HG03097 (cell line): ENCODE measurements at regions not wholly inside any gene's neighbourhood (a gene's known extent, or its start where the extent isn't known, plus 50 kb on each side); places are given as distances from the start of the nearest gene placed in this dataset.
"Not testable (repeated sequence)": the region's sequence is repeated elsewhere in the genome, so short reads cannot be mapped to it uniquely, and the experiment has no call there.

Experiments used
- ATAC-seq: cut with Tn5 transposase; IDR thresholded peaks from one replicate; pipeline ENCODE4 v1.9.1; 2021; ENCODE audit not compliant: unreplicated experiment, low FRiP score

GRCh38 chr6:101108286-101108685 lies 227.2 kb upstream of the ASCC3 start:
- no peak for ATAC-seq

DNA sequence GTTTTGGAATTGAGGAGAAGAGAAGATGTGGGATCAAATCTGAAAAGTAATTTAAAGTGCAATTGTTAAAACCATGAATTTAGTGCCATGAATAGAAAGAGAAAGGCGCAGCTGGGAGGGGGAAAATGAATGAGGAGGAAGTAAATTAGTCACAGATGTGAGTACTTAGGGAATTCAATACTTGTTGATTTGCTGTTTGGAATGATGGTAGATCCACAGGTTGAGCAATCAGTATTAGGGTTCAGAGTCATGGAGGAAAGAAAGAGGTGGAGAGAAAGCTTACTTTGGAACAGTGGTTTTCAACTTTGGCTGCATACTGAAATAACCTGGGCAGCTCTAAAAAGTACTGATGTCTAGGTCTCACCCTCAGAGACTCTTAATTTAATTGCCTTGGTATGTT lies 229.7 kb upstream of the ASCC3 start:
- no peak for ATAC-seq

DNA sequence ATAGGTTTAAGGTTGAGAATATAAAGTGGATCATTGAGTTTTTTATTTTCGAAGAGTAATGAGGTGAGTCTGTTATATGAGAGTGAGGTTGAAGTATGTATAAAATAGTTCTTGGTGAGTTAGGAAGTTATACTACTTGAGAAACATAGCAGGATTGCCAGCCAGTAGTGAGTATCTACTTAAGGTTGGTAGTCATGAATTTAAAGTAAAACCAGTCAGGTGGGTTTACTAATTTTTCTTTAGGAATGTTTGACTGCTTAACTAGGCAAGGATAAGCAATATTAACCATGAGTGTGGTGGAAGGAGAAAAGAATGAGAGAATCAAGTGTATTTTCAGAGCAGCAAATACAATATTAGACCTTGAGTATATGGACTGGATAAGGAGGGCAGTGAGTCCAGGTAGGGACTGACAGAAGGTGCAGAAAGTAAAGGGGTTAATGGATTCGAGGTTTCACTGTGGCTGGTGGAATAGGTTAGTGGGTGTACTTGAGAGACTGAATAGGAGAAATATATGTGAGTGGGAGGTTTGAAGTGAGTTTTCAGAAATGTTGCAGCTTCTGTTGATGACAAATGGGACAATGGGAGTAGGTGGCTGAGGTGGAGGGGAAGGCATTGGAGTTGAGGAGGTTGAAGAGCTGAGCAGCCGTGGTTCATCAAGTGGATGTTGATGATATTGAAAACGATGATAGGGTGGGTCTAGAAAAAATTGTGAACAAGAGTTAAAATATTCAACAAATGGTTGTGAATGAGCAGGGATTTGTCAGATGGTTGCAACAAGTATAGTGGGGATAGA lies 232.5 kb upstream of the ASCC3 start:
- ATAC-seq: no peak

GRCh38 chr6:101114703-101115102 lies 233.6 kb upstream of the ASCC3 start:
- no peak for ATAC-seq

GRCh38 chr6:101116337-101116736 lies 235.2 kb upstream of the ASCC3 start:
- ATAC-seq: no peak

DNA sequence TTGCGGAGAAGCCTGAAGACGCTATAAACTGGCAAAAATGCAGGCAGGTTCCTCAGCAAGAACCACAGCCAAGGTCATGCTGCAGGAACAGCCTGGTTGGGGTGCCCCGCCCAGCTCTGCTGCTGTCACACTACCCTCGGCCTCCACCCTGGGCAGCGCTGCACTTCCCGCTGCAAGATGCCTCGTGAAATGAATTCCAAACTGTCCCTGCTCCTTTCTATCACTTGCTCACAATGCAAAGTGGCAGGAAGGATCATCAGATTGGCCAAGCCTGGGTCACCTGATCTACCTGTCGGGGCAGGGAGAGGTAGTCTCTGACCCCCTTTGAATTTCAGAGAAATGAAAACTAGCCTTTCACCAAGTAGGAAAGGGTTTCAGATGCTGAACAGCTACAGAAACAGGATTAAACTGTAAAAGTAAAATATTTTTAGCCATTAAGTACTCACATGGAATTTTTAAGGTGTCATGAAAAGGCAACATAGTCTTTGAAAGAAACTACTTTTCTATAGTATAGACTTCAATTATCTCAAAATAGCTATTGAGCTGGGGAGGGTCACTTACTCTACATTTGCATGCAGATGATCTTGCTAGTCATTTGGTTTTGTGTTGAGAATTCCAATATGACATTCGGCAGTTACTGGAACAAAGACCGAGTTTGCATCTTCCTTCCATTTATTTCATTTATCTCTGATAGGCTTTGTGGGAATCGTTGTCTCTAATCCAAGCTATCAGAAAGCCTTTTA lies 236.4 kb upstream of the ASCC3 start:
- ATAC-seq: no peak

DNA sequence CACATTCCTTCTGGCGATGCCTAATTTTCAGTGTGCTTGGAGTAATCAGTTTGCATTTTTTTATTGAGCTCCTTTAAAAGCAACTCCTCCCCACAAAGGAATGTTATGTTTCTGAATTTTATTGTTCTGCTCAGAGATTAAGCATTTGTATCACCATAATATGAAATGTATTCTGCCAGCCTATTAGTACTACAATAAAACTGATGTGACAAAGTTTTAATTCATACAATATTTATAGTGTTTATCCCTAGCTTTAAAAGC lies 236.9 kb upstream of the ASCC3 start:
- no peak for ATAC-seq

GRCh38 chr6:101120747-101121146 lies 239.6 kb upstream of the ASCC3 start:
- no peak for ATAC-seq

DNA sequence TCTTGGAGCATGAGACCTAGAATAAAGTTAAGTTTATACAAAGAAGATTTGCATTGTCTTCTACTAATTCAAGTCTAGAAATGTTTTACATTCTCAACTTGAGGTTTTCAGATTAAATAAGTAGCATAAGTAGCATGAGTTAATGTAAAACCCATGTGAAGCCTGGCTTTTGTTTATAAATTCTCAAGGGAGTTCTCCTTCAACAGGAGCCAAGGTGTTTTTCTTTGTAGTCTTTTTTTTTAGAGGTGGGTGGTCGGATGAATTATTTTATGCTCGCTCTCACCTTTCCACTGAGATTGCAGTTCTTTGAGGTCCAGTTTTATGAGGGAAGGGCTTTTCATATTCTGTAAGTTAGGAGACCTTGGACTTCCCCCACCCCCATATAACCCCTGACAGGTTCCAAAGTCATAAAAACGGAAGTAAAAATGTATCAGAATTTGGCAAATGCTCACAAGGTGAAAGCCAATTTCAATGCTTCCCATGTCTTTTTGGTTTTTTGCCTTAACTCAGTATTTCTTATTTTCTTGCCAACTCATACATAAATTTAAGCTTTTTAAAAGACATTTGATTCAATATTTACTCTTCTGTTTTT lies 244.3 kb upstream of the ASCC3 start:
- no peak for ATAC-seq

GRCh38 chr6:101126501-101126900 lies 245.4 kb upstream of the ASCC3 start:
- no peak for ATAC-seq

GRCh38 chr6:101129851-101130250 lies 248.7 kb upstream of the ASCC3 start:
- ATAC-seq: no peak

DNA sequence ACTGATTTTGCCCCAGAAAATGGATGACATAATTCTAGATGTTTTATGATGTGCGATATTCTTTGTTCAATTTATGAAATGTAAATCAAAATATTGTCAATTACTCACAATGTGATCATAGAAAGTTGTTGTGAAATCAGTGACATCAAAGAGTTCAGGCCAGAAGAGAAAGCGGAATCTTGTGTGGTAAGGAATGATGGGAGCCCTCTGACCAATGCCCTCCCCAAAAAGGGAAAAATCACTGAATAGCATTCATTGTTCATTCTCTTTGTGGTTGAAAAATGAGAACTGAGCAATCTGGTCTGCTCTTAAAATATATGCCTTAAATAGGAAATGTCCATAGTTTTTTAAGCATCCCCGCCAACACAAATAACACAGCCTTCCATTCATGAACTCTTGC lies 247.1 kb upstream of the GRIK2 start:
- ATAC-seq: no peak

GRCh38 chr6:101150226-101150625 lies 243.3 kb upstream of the GRIK2 start:
- ATAC-seq: no peak

DNA sequence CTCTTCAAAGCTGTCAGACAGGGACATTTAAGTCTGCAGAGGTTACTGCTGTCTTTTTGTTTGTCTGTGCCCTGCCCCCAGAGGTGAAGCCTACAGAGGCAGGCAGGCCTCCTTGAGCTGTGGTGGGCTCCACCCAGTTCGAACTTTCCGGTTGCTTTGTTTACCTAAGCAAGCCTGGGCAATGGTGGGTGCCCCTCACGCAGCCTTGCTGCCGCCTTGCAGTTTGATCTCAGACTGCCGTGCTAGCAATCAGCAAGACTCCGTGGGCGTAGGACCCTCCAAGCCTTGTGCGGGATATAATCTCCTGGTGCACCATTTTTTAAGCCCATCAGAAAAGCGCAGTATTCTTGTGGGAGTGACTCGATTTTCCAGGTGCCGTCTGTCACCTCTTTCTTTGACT lies 235.9 kb upstream of the GRIK2 start:
- not testable (repeated sequence) for ATAC-seq

DNA sequence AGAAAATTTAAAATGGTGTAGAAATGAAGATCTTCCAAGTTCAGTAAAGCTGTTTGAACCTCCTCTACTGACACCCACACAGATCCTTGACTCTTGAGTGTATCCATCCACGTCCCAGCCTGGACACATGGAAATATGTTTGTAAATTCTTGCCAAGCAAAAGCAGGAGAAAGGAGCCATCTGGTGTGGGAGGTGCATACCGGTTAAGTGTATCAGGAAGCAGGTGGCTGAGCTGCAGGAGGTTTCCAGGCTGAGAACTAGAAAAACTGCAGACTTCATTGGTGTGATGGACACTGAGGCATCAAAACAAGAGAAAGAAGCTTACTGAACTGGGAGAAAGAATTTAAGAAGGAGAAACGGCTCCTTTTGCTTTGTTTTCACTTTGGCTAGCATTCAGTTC lies 229.9 kb upstream of the GRIK2 start:
- no peak for ATAC-seq

GRCh38 chr6:101167638-101168037 lies 225.9 kb upstream of the GRIK2 start:
- ATAC-seq: no peak

GRCh38 chr6:101171049-101171448 lies 222.5 kb upstream of the GRIK2 start:
- ATAC-seq: not testable (repeated sequence)

DNA sequence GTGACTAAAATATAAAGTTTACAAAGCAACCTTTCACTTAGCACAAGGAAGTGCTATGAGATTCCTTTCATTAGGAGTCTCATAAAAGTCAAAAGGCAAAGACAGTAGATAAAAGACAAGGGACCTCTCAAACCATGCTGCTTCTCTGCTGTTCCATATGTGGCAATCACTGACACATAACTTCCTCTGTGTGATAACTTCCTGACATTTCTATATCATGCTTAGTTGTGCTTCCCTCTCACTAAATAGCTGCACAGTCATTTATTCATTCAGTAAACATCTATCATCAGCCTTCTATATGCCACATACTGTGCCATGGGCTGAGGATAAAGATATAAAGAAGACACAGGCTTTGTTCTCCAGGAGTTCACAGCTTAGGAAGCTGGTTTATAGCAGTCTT lies 214.8 kb upstream of the GRIK2 start:
- ATAC-seq: no peak

- ATAC-seq: no peak
Measured at GRCh38 chr6:101181006-101181405, 212.5 kb upstream of the GRIK2 start.

- ATAC-seq: not testable (repeated sequence)
Measured at GRCh38 chr6:101188285-101188798, 205.2 kb upstream of the GRIK2 start.

DNA sequence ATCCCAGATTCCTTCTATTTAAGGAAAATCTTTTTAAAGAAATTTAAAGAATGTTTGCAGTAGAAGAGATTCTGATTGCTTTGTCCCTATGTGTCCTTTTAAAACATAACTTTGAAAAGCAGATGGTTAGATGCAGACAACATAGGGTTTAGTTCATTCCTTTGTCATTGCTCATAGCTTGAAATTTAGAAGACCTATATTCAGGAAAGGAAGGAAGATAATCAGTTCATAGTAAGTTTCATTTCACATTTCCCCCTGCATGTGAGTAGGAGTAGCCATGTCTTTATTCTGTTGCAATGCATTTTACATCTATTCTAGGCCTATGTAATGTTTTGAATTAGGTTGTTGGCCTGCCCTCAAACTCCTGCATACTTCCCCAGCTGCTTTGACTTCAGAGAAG lies 197.9 kb upstream of the GRIK2 start:
- no peak for ATAC-seq

DNA sequence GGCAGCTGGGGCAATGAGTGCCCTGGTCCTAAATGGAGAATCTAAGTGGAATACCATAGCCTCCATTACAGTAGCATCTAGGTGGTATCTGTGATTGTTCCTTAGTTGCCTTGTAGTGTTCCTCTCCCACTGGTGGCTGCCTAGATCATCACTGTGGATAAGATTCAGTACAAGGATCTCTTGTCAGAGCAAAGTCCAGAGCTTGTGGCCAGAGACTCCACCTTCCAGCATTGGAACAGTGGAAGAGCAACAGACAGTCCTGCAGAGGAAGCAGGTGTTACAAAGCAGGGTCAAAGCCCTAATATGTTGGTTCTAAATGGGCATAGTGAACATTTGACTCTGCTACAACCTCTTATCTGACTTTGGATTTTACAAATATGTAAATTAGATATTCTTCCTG lies 194.1 kb upstream of the GRIK2 start:
- ATAC-seq: no peak
